ENCODE measurements at regions not wholly inside any gene's neighbourhood (a gene's known extent, or its start where the extent isn't known, plus 50 kb on each side); places are given as distances from the start of the nearest gene placed in this dataset.

GRCh38 chr12:13692332-13692731 is 289.1 kb downstream of the GRIN2B start:
- no peaks in the 10 kb centered on the region for H3K36me3 ChIP-seq (ENCODE audit: control insufficient read depth, insufficient read depth, low read length)
- no peaks in the 10 kb centered on the region for H3K9me3 ChIP-seq (ENCODE audit: control insufficient read depth, insufficient read depth, low read length)
- WGBS (ENCODE audit: insufficient coverage, insufficient read length) = no CpG with 5 or more reads among the region's 4 CpGs
- no peaks in the 10 kb centered on the region for H3K4me1 ChIP-seq (ENCODE audit: control insufficient read depth, insufficient read depth, low read length)
- no peak overlapping the region for H3K4me3 ChIP-seq (ENCODE audit: low read length)
- no peak for DNase-seq (ENCODE audit: low read depth, low spot score)
- H3K27me3 ChIP-seq (ENCODE audit: control insufficient read depth, insufficient read depth, low read length) = no peaks in the 10 kb centered on the region
- H3K27ac ChIP-seq (ENCODE audit: low read length) = no peak overlapping the region

- H3K4me1 ChIP-seq (ENCODE audit: control insufficient read depth, insufficient read depth, low read length) = no peaks in the 10 kb centered on the region
- WGBS (ENCODE audit: insufficient coverage, insufficient read length) = no CpG with 5 or more reads among the region's 1 CpG
- no peak overlapping the region for H3K4me3 ChIP-seq (ENCODE audit: low read length)
- H3K27me3 ChIP-seq (ENCODE audit: control insufficient read depth, insufficient read depth, low read length) = no peaks in the 10 kb centered on the region
- H3K27ac ChIP-seq (ENCODE audit: low read length) = no peak overlapping the region
- no peak for DNase-seq (ENCODE audit: low read depth, low spot score)
- H3K9me3 ChIP-seq (ENCODE audit: control insufficient read depth, insufficient read depth, low read length) = no peaks in the 10 kb centered on the region
- H3K36me3 ChIP-seq (ENCODE audit: control insufficient read depth, insufficient read depth, low read length) = no peaks in the 10 kb centered on the region
Observed at GRCh38 chr12:13691598-13691997, 289.8 kb downstream of the GRIN2B start.

GRCh38 chr12:13687633-13688032 is 293.8 kb downstream of the GRIN2B start:
- Histone ChIP-seq H3K4me1 (ENCODE audit: control insufficient read depth, insufficient read depth, low read length) (no peaks in the 10 kb centered on the region), H3K27ac (ENCODE audit: low read length) (no peak overlapping the region), H3K9me3 (ENCODE audit: control insufficient read depth, insufficient read depth, low read length) (no peaks in the 10 kb centered on the region), H3K27me3 (ENCODE audit: control insufficient read depth, insufficient read depth, low read length) (no peaks in the 10 kb centered on the region), H3K4me3 (ENCODE audit: low read length) (no peak overlapping the region), H3K36me3 (ENCODE audit: control insufficient read depth, insufficient read depth, low read length) (no peaks in the 10 kb centered on the region)
- no peak for DNase-seq (ENCODE audit: low read depth, low spot score)

GRCh38 chr12:13686260-13686659 is 295.1 kb downstream of the GRIN2B start:
- no peak for DNase-seq (ENCODE audit: low read depth, low spot score)
- Histone ChIP-seq H3K4me3 (ENCODE audit: low read length) (no peak overlapping the region), H3K9me3 (ENCODE audit: control insufficient read depth, insufficient read depth, low read length) (no peaks in the 10 kb centered on the region), H3K27ac (ENCODE audit: low read length) (no peak overlapping the region), H3K36me3 (ENCODE audit: control insufficient read depth, insufficient read depth, low read length) (no peaks in the 10 kb centered on the region), H3K27me3 (ENCODE audit: control insufficient read depth, insufficient read depth, low read length) (no peaks in the 10 kb centered on the region), H3K4me1 (ENCODE audit: control insufficient read depth, insufficient read depth, low read length) (no peaks in the 10 kb centered on the region)
- WGBS (ENCODE audit: insufficient coverage, insufficient read length) = no CpG with 5 or more reads among the region's 1 CpG

- WGBS (ENCODE audit: insufficient coverage, insufficient read length) = no CpG with 5 or more reads among the region's 4 CpGs
- Histone ChIP-seq H3K27me3 (ENCODE audit: control insufficient read depth, insufficient read depth, low read length) (no peaks in the 10 kb centered on the region), H3K36me3 (ENCODE audit: control insufficient read depth, insufficient read depth, low read length) (no peaks in the 10 kb centered on the region), H3K4me1 (ENCODE audit: control insufficient read depth, insufficient read depth, low read length) (no peaks in the 10 kb centered on the region), H3K9me3 (ENCODE audit: control insufficient read depth, insufficient read depth, low read length) (no peaks in the 10 kb centered on the region), H3K4me3 (ENCODE audit: low read length) (no peak overlapping the region), H3K27ac (ENCODE audit: low read length) (no peak overlapping the region)
- no peak for DNase-seq (ENCODE audit: low read depth, low spot score)
Observed at GRCh38 chr12:13680916-13681315, 300.5 kb downstream of the GRIN2B start.

GRCh38 chr12:13676880-13677279 is 304.5 kb downstream of the GRIN2B start:
- DNase-seq (ENCODE audit: low read depth, low spot score) = no peak
- Histone ChIP-seq H3K27ac (ENCODE audit: low read length) (no peak overlapping the region), H3K27me3 (ENCODE audit: control insufficient read depth, insufficient read depth, low read length) (no peaks in the 10 kb centered on the region), H3K4me3 (ENCODE audit: low read length) (no peak overlapping the region), H3K36me3 (ENCODE audit: control insufficient read depth, insufficient read depth, low read length) (no peaks in the 10 kb centered on the region), H3K9me3 (ENCODE audit: control insufficient read depth, insufficient read depth, low read length) (no peaks in the 10 kb centered on the region), H3K4me1 (ENCODE audit: control insufficient read depth, insufficient read depth, low read length) (no peaks in the 10 kb centered on the region)
- no CpG with 5 or more reads among the region's 1 CpG for WGBS (ENCODE audit: insufficient coverage, insufficient read length)

GRCh38 chr12:13670285-13670866 is 311.0 kb downstream of the GRIN2B start:
- Histone ChIP-seq H3K27ac (ENCODE audit: low read length) (no peak overlapping the region), H3K4me3 (ENCODE audit: low read length) (no peak overlapping the region), H3K9me3 (ENCODE audit: control insufficient read depth, insufficient read depth, low read length) (no peaks in the 10 kb centered on the region), H3K36me3 (ENCODE audit: control insufficient read depth, insufficient read depth, low read length) (no peaks in the 10 kb centered on the region), H3K27me3 (ENCODE audit: control insufficient read depth, insufficient read depth, low read length) (no peaks in the 10 kb centered on the region), H3K4me1 (ENCODE audit: control insufficient read depth, insufficient read depth, low read length) (no peaks in the 10 kb centered on the region)
- no peak for DNase-seq (ENCODE audit: low read depth, low spot score)
- WGBS (ENCODE audit: insufficient coverage, insufficient read length) = no CpG with 5 or more reads among the region's 1 CpG

GRCh38 chr12:13668880-13669279 is 312.5 kb downstream of the GRIN2B start:
- Histone ChIP-seq H3K4me1 (ENCODE audit: control insufficient read depth, insufficient read depth, low read length) (no peaks in the 10 kb centered on the region), H3K9me3 (ENCODE audit: control insufficient read depth, insufficient read depth, low read length) (no peaks in the 10 kb centered on the region), H3K27me3 (ENCODE audit: control insufficient read depth, insufficient read depth, low read length) (no peaks in the 10 kb centered on the region), H3K4me3 (ENCODE audit: low read length) (no peak overlapping the region), H3K36me3 (ENCODE audit: control insufficient read depth, insufficient read depth, low read length) (no peaks in the 10 kb centered on the region), H3K27ac (ENCODE audit: low read length) (no peak overlapping the region)
- WGBS (ENCODE audit: insufficient coverage, insufficient read length) = 86% methylated on average over 1 of the region's 3 CpGs
- no peak for DNase-seq (ENCODE audit: low read depth, low spot score)

- Histone ChIP-seq H3K27me3 (ENCODE audit: control insufficient read depth, insufficient read depth, low read length) (no peaks in the 10 kb centered on the region), H3K4me1 (ENCODE audit: control insufficient read depth, insufficient read depth, low read length) (no peaks in the 10 kb centered on the region), H3K4me3 (ENCODE audit: low read length) (no peak overlapping the region), H3K36me3 (ENCODE audit: control insufficient read depth, insufficient read depth, low read length) (no peaks in the 10 kb centered on the region), H3K27ac (ENCODE audit: low read length) (no peak overlapping the region), H3K9me3 (ENCODE audit: control insufficient read depth, insufficient read depth, low read length) (no peaks in the 10 kb centered on the region)
- WGBS (ENCODE audit: insufficient coverage, insufficient read length) = no CpG with 5 or more reads among the region's 2 CpGs
- DNase-seq (ENCODE audit: low read depth, low spot score) = no peak
Observed at GRCh38 chr12:13666806-13667205, 314.6 kb downstream of the GRIN2B start.

GRCh38 chr12:13661005-13661887 is 320.2 kb downstream of the GRIN2B start:
- Histone ChIP-seq H3K36me3 (ENCODE audit: control insufficient read depth, insufficient read depth, low read length) (no peaks in the 10 kb centered on the region), H3K27me3 (ENCODE audit: control insufficient read depth, insufficient read depth, low read length) (no peaks in the 10 kb centered on the region), H3K27ac (ENCODE audit: low read length) (no peak overlapping the region), H3K9me3 (ENCODE audit: control insufficient read depth, insufficient read depth, low read length) (no peaks in the 10 kb centered on the region), H3K4me1 (ENCODE audit: control insufficient read depth, insufficient read depth, low read length) (no peaks in the 10 kb centered on the region), H3K4me3 (ENCODE audit: low read length) (no peak overlapping the region)
- peak; percentile 22 for DNase-seq (ENCODE audit: low read depth, low spot score)
- no CpG with 5 or more reads among the region's 11 CpGs for WGBS (ENCODE audit: insufficient coverage, insufficient read length)

- no peak for DNase-seq (ENCODE audit: low read depth, low spot score)
- no peaks in the 10 kb centered on the region for H3K27me3 ChIP-seq (ENCODE audit: control insufficient read depth, insufficient read depth, low read length)
- H3K9me3 ChIP-seq (ENCODE audit: control insufficient read depth, insufficient read depth, low read length) = no peaks in the 10 kb centered on the region
- H3K36me3 ChIP-seq (ENCODE audit: control insufficient read depth, insufficient read depth, low read length) = no peaks in the 10 kb centered on the region
- no CpG with 5 or more reads among the region's 1 CpG for WGBS (ENCODE audit: insufficient coverage, insufficient read length)
- H3K4me3 ChIP-seq (ENCODE audit: low read length) = no peak overlapping the region
- H3K27ac ChIP-seq (ENCODE audit: low read length) = no peak overlapping the region
- no peaks in the 10 kb centered on the region for H3K4me1 ChIP-seq (ENCODE audit: control insufficient read depth, insufficient read depth, low read length)
Observed at GRCh38 chr12:13654456-13654855, 326.9 kb downstream of the GRIN2B start.

Measured in iPS DF 6.9 (cell line).